Brain microvascular endothelial cell (primary cell): ENCODE measurements at regions not wholly inside any gene's neighbourhood (a gene's known extent, or its start where the extent isn't known, plus 50 kb on each side); places are given as distances from the start of the nearest gene placed in this dataset.
A peak's percentile ranks its signal among the peaks of the same experiment; 100 is the strongest.

ENCODE experiments used
- DNase-seq: peaks from one replicate; pipeline ENCODE4 v3.0.0-alpha.2; 2020
- H3K27ac ChIP-seq: fragments of 250-450 bp; sonication (Bioruptor Pico); 2 replicates; pipeline ENCODE4 v1.5.1; 2020; ENCODE audit warnings: mild to moderate bottlenecking, moderate library complexity
- H3K27me3 ChIP-seq: fragments of 250-450 bp; sonication (Bioruptor Pico); replicated peaks from 2 replicates; pipeline ENCODE4 v1.5.1; 2020; ENCODE audit warnings: mild to moderate bottlenecking
- H3K36me3 ChIP-seq: fragments of 250-450 bp; sonication (Bioruptor Pico); replicated peaks from 2 replicates; pipeline ENCODE4 v1.5.1; 2020; ENCODE audit warnings: mild to moderate bottlenecking
- H3K4me3 ChIP-seq: 2 replicates; pipeline ENCODE4 v1.5.1; 2011; ENCODE audit warnings: low read depth, mild to moderate bottlenecking, control low read depth, low read length, moderate library complexity
- CTCF ChIP-seq: IDR thresholded peaks from 2 replicates; pipeline ENCODE4 v1.5.1; 2011; ENCODE audit warnings: low read depth, mild to moderate bottlenecking, moderate library complexity, low read length, control low read depth, inconsistent platforms; ENCODE audit errors: missing control alignments
- in situ Hi-C: cut with HindIII; loops from 2 replicates; pipeline ENCODE4 v1.10.0; 2017; ENCODE audit warnings: low sequenced_read_pairs, low pct_ligation_motif_present

- in situ Hi-C loops: no loop called here
- no peak for DNase-seq
- Histone ChIP-seq H3K27ac (peak overlapping the region; percentile 36), H3K36me3 (no peaks in the 10 kb centered on the region), H3K27me3 (no peaks in the 10 kb centered on the region), H3K4me3 (peak overlapping the region; percentile 80)
- no peak for TF ChIP-seq CTCF
Measured at GRCh38 chr9:21558615-21559401, 76.7 kb upstream of the IFNE start.

DNA sequence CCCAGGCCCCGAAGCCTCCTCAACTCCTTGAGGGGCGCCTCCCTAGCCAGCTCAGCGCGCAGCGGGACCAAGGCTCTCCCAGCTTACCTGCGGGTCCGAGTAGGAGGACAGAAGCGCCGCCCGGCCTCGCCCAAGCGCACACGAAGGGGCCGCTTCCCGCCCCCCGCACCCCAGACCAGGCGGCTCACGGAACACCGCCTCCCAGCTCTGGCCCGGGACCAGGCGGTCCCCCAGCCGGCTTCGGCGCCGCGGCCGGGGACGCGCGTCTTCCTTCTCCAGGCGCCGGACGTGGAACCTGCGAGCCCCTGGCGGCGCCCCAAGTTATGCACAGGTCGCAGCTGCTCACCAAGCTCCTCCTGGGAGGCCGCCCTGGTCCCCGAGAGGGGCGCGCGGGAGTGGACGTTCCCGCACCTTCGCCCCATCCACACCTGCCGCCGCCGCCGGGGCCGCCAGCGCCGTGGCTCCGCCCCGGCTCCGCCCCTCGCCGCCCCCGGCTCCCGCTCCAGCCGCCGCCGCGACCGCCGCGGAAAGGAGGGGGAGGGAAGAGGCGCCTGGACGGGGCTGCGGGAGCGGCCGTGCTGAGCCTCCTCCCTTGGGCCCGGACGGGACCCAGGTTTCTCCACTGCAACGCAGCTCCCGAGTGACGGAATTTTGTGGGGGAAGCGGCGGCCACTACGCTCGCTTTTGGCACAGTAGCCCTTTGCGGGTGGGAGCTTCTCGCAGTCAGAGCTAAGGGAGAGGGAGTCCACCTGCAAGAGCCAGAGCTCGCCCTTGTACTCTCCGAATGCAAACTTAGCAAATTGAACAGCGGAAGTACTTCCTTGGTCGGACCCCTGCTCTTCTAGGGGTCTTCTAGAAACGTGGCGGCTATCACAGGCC is 77.5 kb upstream of the IFNE start:
- TF ChIP-seq CTCF: peak; percentile 22
- DNase-seq: no peak
- Histone ChIP-seq H3K36me3 (no peaks in the 10 kb centered on the region), H3K27ac (peak overlapping the region; percentile 36), H3K4me3 (peak overlapping the region; percentile 80), H3K27me3 (no peaks in the 10 kb centered on the region)
- in situ Hi-C loops: no loop called here

DNA sequence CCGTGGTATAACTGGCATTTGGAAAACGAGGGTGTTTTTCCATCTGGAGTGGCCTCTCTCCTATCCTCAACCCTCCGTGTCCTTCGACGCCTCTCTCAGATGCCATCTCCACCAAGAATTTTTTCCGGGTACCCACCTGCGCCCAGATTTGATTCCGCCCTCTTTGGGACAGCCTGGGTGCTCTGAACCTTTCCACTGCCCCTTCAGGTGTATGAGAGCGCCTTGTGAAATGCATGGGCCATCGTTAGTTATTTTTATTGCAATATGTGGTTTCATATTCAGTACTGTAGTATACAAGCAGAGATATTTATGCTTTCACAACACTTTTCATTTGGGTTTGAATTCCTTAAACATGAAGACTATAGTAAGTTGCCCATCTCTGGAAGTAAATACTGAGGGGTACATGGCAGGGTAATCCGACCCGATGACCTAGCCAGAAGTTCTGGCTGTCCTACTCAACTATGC is 78.2 kb upstream of the IFNE start:
- no peak overlapping the region for H3K27ac ChIP-seq
- no peak for TF ChIP-seq CTCF
- H3K27me3 ChIP-seq: no peaks in the 10 kb centered on the region
- in situ Hi-C loops: no loop called here
- H3K36me3 ChIP-seq: no peaks in the 10 kb centered on the region
- no peak for DNase-seq
- peak overlapping the region; percentile 80 for H3K4me3 ChIP-seq

DNA sequence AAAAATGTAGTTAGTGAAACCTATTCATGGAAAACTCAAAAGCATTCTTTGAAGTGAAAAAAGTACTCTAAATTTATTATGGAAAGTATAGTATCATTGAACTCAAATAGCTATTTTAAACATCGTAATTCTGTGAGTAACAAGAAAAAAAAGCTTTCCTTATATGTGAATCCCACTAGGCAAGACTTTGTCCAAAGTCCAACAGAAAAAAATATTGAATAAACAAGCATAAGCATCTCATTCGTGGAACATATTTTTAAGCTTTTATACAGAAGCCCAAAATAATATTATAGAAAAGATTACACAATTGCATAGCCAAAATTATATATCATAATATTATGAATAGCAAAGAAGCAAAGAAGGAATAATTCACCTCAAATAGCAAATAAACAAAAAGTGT is 79.4 kb upstream of the IFNE start:
- Histone ChIP-seq H3K27me3 (no peaks in the 10 kb centered on the region), H3K36me3 (no peaks in the 10 kb centered on the region), H3K27ac (no peak overlapping the region), H3K4me3 (no peak overlapping the region)
- no peak for DNase-seq
- TF ChIP-seq CTCF: no peak
- in situ Hi-C loops: no loop called here

GRCh38 chr9:21564175-21564574 is 82.1 kb upstream of the IFNE start:
- DNase-seq: no peak
- Histone ChIP-seq H3K36me3 (no peaks in the 10 kb centered on the region), H3K27ac (no peak overlapping the region), H3K4me3 (no peak overlapping the region), H3K27me3 (no peaks in the 10 kb centered on the region)
- no peak for TF ChIP-seq CTCF
- in situ Hi-C loops: no loop called here
